Ovary (tissue), 7 donors: ENCODE measurements at regions not wholly inside any gene's neighbourhood (a gene's known extent, or its start where the extent isn't known, plus 50 kb on each side); places are given as distances from the start of the nearest gene placed in this dataset.
"Not testable (repeated sequence)": the region's sequence is repeated elsewhere in the genome, so short reads cannot be mapped to it uniquely, and the experiment has no call there.

ENCODE experiments used
- DNase-seq, 5 donors: peaks; one replicate each; pipeline ENCODE4 v3.0.0-alpha.2; 2019 to 2020
- H3K27ac ChIP-seq, 2 donors: fragments of 200-600 bp; one replicate each; pipeline versions ENCODE4 v1.5.1 to v1.8.0; 2019 to 2022
- H3K27me3 ChIP-seq: fragments of 200-600 bp; one replicate; pipeline ENCODE4 v1.8.0; 2022
- H3K36me3 ChIP-seq: fragments of 200-600 bp; sonication (generic); one replicate; pipeline ENCODE4 v1.5.1; 2019
- H3K4me1 ChIP-seq: one replicate; pipeline ENCODE4 v1.8.1; 2013; ENCODE audit warnings: mild to moderate bottlenecking, moderate library complexity; ENCODE audit not compliant: insufficient read depth
- H3K4me3 ChIP-seq: fragments of 200-600 bp; sonication (generic); one replicate; pipeline ENCODE4 v1.5.1; 2017
- H3K9me3 ChIP-seq, 2 donors: fragments of 200-600 bp in 1 of 2; sonication (generic) in 1 of 2; one replicate each; pipeline versions ENCODE4 v1.5.1 to v1.8.1; 2013 to 2019; ENCODE audit warnings: mild to moderate bottlenecking in 1 of 2, moderate library complexity in 1 of 2
- CTCF ChIP-seq, 3 donors: fragments of 450-650 bp in 2 of 3; fragments of 200-600 bp in 1 of 3; IDR thresholded peaks; one replicate each; pipeline versions ENCODE4 v1.5.1 to v1.8.0; 2016 to 2022; ENCODE audit warnings: antibody characterized with exemption in 3 of 3, mild to moderate bottlenecking in 1 of 3
- EP300 ChIP-seq: sonication (generic); formaldehyde crosslinking; IDR thresholded peaks from one replicate; pipeline ENCODE4 v1.6.1; 2017; ENCODE audit warnings: antibody characterized with exemption
- POLR2A ChIP-seq: fragments of 450-650 bp; IDR thresholded peaks from one replicate; pipeline ENCODE4 v1.6.1; 2017; ENCODE audit warnings: antibody characterized with exemption, mild to moderate bottlenecking, moderate library complexity
- WGBS, 3 donors: extraction: QIAGEN DNeasy Blood & Tissue Kit in 1 of 3; methylation state at CpG; one replicate each; pipeline versions ENCODE4 v1.1.5 to v1.1.7; 2013 to 2017; 5-methylcytosine and 5-hydroxymethylcytosine counted together
- intact Hi-C, 4 donors: fragments of 100-400 bp; cut with DNase I; formaldehyde crosslinking; loops; one replicate each; pipeline versions ENCODE4 v1.11.0 to v1.15.1; 2022 to 2023
- donor health status: DM: no; HTN: no; CAD: no; lungs with moderate emphysema.
- donor health status: DM: no; HTN: no; CAD: no.
- donor health status: Bipolar disorder and iron deficiency.
- donor health status: DM: no; HTN: no; CAD: no.
- donor health status: DM: yes; HTN: yes; CAD: no.

GRCh38 chrX:46198858-46199257 is 346.4 kb downstream of the ZNF674 start:
- H3K9me3 ChIP-seq, result peaks cover 0 to 3% of the 10 kb centered on the region in 2 donors
- TF ChIP-seq CTCF (IDR thresholded peaks at IDR 0.05) (no peak), EP300 (no peak)
- H3K27me3 ChIP-seq, result no peaks in the 10 kb centered on the region
- H3K4me1 ChIP-seq, result no peaks in the 10 kb centered on the region
- no peak for DNase-seq
- no peak overlapping the region for H3K4me3 ChIP-seq
- 77 to 85% (median 80%) methylated on average over 1 of the region's 1 CpG for WGBS, 3 donors
- no peaks in the 10 kb centered on the region for H3K36me3 ChIP-seq
- intact Hi-C loops, result no loop called here
- H3K27ac ChIP-seq, result no peak overlapping the region

- H3K27me3 ChIP-seq, H3K9me3 ChIP-seq, DNase-seq, intact Hi-C loops, H3K4me3 ChIP-seq, H3K36me3 ChIP-seq, H3K27ac ChIP-seq, H3K4me1 ChIP-seq: not testable (repeated sequence)
- 73 to 82% (median 78%) methylated on average over 2 of the region's 2 CpGs for WGBS, 3 donors
These were observed 358.5 kb downstream of the ZNF674 start for GRCh38 chrX:46186811-46187106.

GRCh38 chrX:46185923-46186810 is 359.1 kb downstream of the ZNF674 start:
- Histone ChIP-seq H3K9me3 (no peaks in the 10 kb centered on the region), H3K4me1 (no peaks in the 10 kb centered on the region), H3K36me3 (no peaks in the 10 kb centered on the region), H3K27me3 (no peaks in the 10 kb centered on the region), H3K27ac (no peak overlapping the region), H3K4me3 (no peak overlapping the region)
- DNase-seq, result no peak
- TF ChIP-seq CTCF (IDR thresholded peaks at IDR 0.05) (no peak), EP300 (no peak), POLR2A (no peak)
- intact Hi-C loops, result no loop called here
- WGBS, 3 donors, result 53% methylated on average over 7 of the region's 7 CpGs

GRCh38 chrX:46184749-46185148 is 360.5 kb downstream of the ZNF674 start:
- 37 to 44% (median 38%) methylated on average over 2 of the region's 2 CpGs for WGBS, 3 donors
- Histone ChIP-seq H3K27ac (no peak overlapping the region), H3K27me3 (no peaks in the 10 kb centered on the region), H3K4me3 (no peak overlapping the region), H3K4me1 (no peaks in the 10 kb centered on the region), H3K36me3 (no peaks in the 10 kb centered on the region), H3K9me3 (no peaks in the 10 kb centered on the region)
- TF ChIP-seq EP300 (no peak), POLR2A (no peak), CTCF (IDR thresholded peaks at IDR 0.05) (no peak)
- intact Hi-C loops, result no loop called here
- DNase-seq, result no peak

GRCh38 chrX:46180258-46180687 is 364.9 kb downstream of the ZNF674 start:
- TF ChIP-seq EP300 (no peak), POLR2A (no peak), CTCF (IDR thresholded peaks at IDR 0.05) (no peak)
- H3K36me3 ChIP-seq, result no peaks in the 10 kb centered on the region
- H3K27ac ChIP-seq, result no peak overlapping the region
- H3K9me3 ChIP-seq, result no peaks in the 10 kb centered on the region
- no peak overlapping the region for H3K4me3 ChIP-seq
- DNase-seq, result no peak
- intact Hi-C loops, result no loop called here
- WGBS, 3 donors, result 56 to 71% (median 63%) methylated on average over 3 of the region's 3 CpGs
- H3K27me3 ChIP-seq, result no peaks in the 10 kb centered on the region
- no peaks in the 10 kb centered on the region for H3K4me1 ChIP-seq
